RWPE2 (cell line): ENCODE measurements at regions not wholly inside any gene's neighbourhood (a gene's known extent, or its start where the extent isn't known, plus 50 kb on each side); places are given as distances from the start of the nearest gene placed in this dataset.

Experiments
- ATAC-seq: fragments of 200-7000 bp; cut with Tn5 transposase; 3 replicates; pipeline ENCODE4 v1.9.1; 2021; ENCODE audit warnings: low read depth
- DNase-seq: peaks from one replicate; pipeline ENCODE4 v3.0.0-alpha.2; 2020; ENCODE audit warnings: low spot score
- H3K27ac ChIP-seq: fragments of 450-650 bp; 2 replicates; pipeline ENCODE4 v1.5.1; 2017; ENCODE audit warnings: mild to moderate bottlenecking; ENCODE audit not compliant: poor library complexity, severe bottlenecking
- H3K27me3 ChIP-seq: fragments of 250-450 bp; sonication (Bioruptor Pico); 2 replicates; pipeline ENCODE4 v1.5.1; 2021; ENCODE audit warnings: mild to moderate bottlenecking, moderate library complexity; ENCODE audit not compliant: insufficient read depth, poor library complexity, severe bottlenecking
- H3K36me3 ChIP-seq: fragments of 250-450 bp; sonication (Bioruptor Pico); 2 replicates; pipeline ENCODE4 v1.5.1; 2020; ENCODE audit warnings: low read depth, mild to moderate bottlenecking, moderate library complexity
- H3K4me1 ChIP-seq: fragments of 250-450 bp; sonication (Bioruptor Pico); 2 replicates; pipeline ENCODE4 v1.5.1; 2021; ENCODE audit warnings: mild to moderate bottlenecking, moderate library complexity; ENCODE audit not compliant: insufficient read depth, poor library complexity, severe bottlenecking
- H3K4me3 ChIP-seq: fragments of 250-450 bp; sonication (Bioruptor Pico); 2 replicates; pipeline ENCODE4 v1.5.1; 2021; ENCODE audit warnings: mild to moderate bottlenecking, moderate library complexity; ENCODE audit not compliant: severe bottlenecking
- H3K9me3 ChIP-seq: fragments of 250-450 bp; sonication (Bioruptor Pico); 2 replicates; pipeline ENCODE4 v1.5.1; 2021; ENCODE audit warnings: mild to moderate bottlenecking, moderate library complexity; ENCODE audit not compliant: severe bottlenecking
- TF ChIP-seq, protein P1 (sequence below): fragments of 450-650 bp; IDR thresholded peaks from one replicate; pipeline ENCODE4 v1.5.1; 2017; ENCODE audit warnings: mild to moderate bottlenecking, moderate library complexity; ENCODE audit not compliant: poor library complexity, severe bottlenecking

DNA sequence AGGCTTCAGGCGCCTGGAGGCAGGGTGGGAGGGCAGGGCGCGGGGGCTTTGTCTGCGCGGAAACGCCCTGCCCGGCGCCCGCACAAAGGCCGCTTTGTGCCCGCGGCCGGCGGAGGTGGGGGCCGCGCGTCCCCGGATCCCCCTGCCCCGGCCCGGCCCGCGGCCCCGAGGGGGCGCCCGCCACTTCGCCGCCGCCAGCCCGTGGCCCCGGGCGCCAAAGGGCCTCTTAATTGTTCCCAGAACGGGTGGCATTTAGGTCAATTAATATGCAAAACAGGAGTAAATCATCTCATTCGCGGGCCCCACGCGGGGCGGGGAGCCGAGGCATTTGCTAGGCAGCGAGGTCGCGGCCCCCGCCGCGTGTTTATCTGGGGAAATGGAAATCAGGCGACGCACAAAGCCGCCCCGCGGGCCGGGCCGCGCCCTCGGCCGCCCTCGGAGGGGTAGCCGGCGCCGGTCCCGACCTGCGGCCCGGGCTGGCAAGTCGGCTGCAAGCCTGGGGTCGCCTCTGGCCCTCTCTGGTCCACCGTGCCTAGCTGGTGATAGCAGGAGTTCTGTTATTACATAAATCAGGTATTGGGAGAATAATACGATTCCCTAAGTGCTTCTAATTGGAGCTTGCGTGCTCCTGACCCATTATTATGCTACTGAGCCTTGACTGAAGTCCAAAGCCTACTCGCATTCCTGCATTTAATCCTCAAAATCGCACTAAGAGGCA is 148.2 kb upstream of the GLI2 start:
- Histone ChIP-seq H3K27ac (no peak overlapping the region), H3K27me3 (no peaks in the 10 kb centered on the region), H3K4me3 (no peak overlapping the region)

DNA sequence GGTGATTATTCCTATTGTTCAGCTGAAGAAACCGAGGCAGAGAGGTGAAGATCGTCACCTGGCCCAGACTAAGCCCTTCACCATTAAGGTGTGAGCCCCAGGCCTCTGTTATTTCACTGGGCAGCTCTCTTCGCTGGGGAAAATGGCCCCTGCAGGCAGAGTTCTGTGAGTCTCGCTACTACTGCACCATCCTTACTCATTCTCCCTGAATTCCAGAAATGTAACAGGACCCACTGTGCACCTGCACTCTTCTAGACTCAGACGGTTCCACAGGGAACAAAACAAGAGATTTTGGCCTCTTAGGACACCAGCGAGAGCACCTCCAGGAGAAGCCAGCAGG is 147.7 kb upstream of the GLI2 start:
- Histone ChIP-seq H3K4me3 (no peak overlapping the region), H3K27ac (no peak overlapping the region), H3K4me1 (peaks cover 13% of the 10 kb centered on the region), H3K9me3 (no peaks in the 10 kb centered on the region), H3K36me3 (no peaks in the 10 kb centered on the region), H3K27me3 (no peaks in the 10 kb centered on the region)
- no peak for ATAC-seq
- TF ChIP-seq, protein P1, sequence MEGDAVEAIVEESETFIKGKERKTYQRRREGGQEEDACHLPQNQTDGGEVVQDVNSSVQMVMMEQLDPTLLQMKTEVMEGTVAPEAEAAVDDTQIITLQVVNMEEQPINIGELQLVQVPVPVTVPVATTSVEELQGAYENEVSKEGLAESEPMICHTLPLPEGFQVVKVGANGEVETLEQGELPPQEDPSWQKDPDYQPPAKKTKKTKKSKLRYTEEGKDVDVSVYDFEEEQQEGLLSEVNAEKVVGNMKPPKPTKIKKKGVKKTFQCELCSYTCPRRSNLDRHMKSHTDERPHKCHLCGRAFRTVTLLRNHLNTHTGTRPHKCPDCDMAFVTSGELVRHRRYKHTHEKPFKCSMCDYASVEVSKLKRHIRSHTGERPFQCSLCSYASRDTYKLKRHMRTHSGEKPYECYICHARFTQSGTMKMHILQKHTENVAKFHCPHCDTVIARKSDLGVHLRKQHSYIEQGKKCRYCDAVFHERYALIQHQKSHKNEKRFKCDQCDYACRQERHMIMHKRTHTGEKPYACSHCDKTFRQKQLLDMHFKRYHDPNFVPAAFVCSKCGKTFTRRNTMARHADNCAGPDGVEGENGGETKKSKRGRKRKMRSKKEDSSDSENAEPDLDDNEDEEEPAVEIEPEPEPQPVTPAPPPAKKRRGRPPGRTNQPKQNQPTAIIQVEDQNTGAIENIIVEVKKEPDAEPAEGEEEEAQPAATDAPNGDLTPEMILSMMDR: no peak
- DNase-seq: no peak

More for the DNA sequence above, 148.2 kb upstream of the GLI2 start:
- ATAC-seq: no peak
- peaks cover 13% of the 10 kb centered on the region for H3K4me1 ChIP-seq
- no peaks in the 10 kb centered on the region for H3K9me3 ChIP-seq
- TF ChIP-seq, protein P1: no peak
- no peak for DNase-seq
- H3K36me3 ChIP-seq: no peaks in the 10 kb centered on the region

DNA sequence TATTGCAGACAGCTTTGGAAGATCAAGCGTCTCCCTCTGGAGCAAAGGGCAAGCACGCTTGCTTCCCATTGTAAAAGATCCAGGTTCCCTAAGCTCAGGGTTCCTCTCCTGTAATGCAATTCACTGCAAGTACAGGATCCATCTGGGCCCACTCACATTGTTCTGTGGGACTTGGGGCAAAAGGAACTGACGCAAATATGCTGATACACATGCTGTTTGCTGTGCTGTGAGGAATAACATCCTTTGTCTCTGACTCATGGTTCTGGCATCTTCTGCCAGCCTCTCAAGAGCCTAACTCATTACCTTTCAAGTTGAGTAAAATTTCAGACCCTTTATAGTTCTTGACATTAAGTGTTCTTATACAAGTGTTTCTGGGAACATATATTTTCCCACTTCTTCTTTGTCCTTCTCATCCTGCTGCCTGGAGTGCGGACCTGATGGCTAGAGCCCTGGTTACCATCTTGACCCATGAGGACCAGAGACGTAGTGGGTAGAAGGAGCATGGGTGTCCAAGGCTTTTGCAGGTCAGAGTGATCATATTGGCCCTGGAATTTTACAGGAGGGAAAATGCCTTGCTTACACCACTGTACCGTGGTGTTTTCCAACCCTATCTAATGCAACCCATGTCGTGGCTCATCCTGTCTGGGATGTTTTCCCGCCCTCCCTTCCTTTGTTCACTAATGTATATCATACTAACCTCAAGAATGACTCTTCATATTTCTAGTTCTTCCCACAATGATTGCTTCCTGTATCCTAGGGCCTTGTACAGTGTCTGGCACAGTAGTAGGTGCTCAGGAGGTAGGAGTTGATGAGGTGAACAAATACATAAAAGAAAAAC is 145.7 kb upstream of the GLI2 start:
- TF ChIP-seq, protein P1: no peak
- no peaks in the 10 kb centered on the region for H3K27me3 ChIP-seq
- H3K9me3 ChIP-seq: no peaks in the 10 kb centered on the region
- peak overlapping the region; percentile 66 for H3K27ac ChIP-seq
- peak; percentile 89 for ATAC-seq
- H3K4me3 ChIP-seq: no peak overlapping the region
- no peak for DNase-seq
- peaks cover 13% of the 10 kb centered on the region for H3K4me1 ChIP-seq
- no peaks in the 10 kb centered on the region for H3K36me3 ChIP-seq

DNA sequence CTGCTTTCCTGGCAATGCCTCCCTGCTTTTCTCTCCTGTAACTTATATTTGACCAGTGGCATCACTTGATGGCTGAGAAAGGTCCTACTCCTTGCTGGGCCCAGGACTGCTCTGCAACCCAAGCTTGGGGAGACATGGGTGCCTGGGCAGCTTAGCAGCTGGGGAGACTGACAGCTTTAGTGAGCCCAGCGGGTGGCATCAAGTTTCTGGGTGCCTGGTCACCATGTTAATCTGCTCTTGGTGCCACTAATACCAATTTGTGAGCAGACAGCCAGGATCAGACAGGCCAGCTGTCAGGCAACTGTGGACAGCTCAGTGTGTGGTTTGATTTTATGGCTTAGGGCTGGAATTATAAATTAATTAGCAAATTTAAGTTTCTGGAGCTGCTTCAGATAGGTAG is 144.8 kb upstream of the GLI2 start:
- TF ChIP-seq, protein P1: no peak
- DNase-seq (no peak), ATAC-seq (no peak)
- Histone ChIP-seq H3K9me3 (no peaks in the 10 kb centered on the region), H3K4me1 (peaks cover 13% of the 10 kb centered on the region), H3K27me3 (no peaks in the 10 kb centered on the region), H3K36me3 (no peaks in the 10 kb centered on the region), H3K27ac (peak overlapping the region; percentile 66), H3K4me3 (no peak overlapping the region)
